GM19328 (cell line): ENCODE measurements at regions not wholly inside any gene's neighbourhood (a gene's known extent, or its start where the extent isn't known, plus 50 kb on each side); places are given as distances from the start of the nearest gene placed in this dataset.
"Not testable (repeated sequence)": the region's sequence is repeated elsewhere in the genome, so short reads cannot be mapped to it uniquely, and the experiment has no call there.

Experiments used
- ATAC-seq: cut with Tn5 transposase; IDR thresholded peaks from one replicate; pipeline ENCODE4 v1.9.1; 2021; ENCODE audit warnings: mild to moderate bottlenecking, moderate library complexity; ENCODE audit not compliant: unreplicated experiment

DNA sequence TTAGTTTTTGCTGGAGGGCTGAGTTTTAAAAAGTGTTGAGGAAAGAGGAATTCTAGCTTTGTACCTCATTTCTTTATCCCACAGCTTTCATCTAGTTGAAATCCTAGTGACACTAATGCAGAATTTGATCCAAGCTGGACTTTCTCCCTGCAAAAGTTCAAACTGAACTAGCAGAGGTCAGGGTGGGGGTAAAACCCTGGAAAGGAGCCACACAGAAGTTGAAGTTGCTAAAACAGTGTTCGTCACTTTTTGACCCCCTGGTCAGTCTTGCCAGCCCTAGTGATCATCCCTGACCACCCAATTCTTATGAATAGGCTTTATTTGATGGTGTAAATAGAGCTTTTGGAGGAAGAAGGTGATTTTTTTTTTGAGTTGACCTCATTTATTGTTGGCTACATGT is 390.4 kb downstream of the TMEM38B start:
- ATAC-seq: no peak

DNA sequence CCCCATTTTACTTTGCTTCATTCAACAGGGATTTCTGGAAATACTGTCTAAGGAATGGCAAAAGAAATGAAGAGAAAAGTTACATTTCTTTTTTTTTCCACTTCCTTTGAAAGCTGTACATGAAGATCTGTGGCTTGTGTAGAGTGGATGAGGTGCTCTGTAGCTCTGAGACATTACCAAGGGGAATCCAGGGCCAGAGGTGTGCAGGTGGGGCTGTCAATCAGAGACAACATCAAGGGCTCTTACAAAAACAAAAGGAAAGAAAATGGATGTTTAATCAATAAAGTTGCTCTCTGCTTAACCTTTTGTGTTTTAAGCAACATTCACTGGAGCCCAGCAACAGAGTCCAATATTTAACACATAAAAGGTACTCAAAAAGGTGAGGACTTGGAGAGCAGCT is 391.1 kb downstream of the TMEM38B start:
- no peak for ATAC-seq

DNA sequence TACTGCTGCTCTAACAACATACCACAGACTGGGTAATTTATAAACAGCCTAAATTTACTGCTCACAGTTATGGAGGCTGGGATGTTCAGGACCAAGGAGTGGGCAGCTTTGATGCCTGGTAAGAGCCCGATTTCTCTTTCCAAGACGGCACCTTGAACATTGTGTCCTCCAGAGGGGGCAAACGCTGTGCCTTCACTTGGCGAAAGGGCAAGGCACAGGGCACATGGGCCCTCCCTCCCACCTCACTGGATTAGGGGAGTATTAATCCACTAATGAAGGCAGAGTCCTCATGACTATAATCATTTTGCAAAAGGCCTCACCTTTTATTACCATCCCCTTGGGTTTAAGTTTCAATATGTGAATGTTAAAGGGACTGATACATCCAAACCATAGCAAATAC is 397.7 kb downstream of the TMEM38B start:
- ATAC-seq: no peak

DNA sequence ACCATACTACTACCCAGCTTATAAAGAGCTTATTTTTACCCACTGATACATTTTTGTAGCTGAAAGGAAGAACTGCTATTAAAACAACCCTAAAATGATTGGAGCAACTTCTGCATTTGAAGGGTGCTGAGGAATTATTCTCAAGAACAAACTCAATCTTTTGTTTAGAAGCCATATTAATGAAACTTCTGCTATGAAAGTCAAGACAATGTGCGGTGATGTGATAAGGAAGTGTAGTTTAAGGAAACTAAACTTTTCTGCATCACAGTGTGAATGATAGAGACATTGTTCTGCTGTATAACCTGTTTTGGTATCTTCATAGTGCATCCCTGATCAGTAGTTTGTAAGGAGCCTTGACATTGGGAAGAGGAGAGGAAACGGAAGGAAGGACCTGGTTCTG is 408.5 kb downstream of the TMEM38B start:
- no peak for ATAC-seq

DNA sequence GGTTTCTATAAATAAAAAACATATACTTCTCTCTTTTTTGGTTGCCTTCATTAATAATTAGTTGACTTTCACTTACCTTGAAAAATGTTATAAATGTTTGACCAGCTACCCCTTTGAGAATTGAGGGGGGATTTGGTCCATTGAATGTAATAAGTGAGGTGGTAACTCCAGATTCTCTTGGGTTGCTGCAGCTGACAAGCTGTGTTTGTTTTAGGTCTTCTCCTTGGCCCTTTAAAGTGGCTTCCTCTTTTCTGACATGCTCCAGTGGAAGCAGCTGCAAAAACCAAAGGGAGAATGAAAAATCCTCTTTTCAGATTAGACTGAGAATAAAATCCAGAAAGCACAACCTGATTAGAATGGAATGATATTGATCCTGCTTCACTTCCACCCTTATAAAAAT is 410.5 kb downstream of the TMEM38B start:
- no peak for ATAC-seq

DNA sequence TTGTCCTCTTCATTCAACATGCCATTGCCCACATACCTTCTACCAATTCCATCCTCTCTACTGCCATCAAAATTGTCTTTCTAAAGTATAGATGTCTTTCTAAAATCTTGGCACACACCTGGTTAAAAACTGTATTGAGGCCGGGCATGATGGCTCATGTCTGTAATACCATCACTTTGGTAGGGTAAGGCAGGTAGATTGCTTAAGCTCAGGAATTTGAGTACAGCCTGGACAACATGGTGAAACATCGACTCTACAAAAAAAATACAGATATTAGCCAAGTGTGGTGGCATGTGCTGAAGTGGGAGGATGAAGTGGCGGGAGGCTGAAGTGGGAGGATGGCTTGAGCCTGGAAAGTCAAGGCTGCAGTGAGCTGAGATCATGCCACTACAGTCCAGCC is 412.1 kb downstream of the TMEM38B start:
- no peak for ATAC-seq

DNA sequence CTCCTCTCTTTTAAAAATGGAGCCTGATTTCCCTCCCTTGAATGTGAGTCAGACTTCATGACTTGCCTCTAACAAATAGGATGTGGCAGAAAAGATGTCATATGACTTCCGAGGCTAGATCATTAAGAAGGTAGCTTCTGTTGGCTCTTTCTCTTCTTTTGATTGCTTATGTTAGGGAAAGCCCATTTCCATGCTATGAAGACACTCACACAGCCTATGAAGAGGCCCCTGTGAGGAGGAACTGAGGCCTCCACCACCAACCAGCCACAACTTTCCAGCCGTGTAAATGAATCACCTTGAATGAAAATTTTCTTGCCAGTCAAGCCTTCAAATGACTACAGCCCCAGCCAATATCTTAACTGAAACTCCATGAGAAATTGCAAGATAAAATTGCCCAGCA is 413.4 kb downstream of the TMEM38B start:
- ATAC-seq: no peak

DNA sequence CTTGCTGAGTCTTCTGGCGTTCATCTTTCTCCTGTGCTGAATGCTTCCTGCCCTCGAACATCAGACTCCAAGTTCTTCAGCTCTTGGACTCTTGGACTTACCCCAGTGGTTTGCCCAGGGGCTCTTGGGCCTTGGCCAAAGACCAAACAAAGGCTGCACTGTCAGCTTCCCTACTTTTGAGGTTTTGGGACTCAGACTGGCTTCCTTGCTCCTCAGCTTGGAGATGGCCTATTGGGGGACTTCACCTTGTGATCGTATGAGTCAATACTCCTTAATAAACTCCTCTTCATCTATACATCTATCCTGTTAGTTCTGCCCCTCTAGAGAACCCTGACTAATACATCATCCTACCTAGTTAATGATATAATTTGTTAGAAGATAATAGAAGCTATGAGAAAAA is 415.4 kb downstream of the TMEM38B start:
- not testable (repeated sequence) for ATAC-seq

DNA sequence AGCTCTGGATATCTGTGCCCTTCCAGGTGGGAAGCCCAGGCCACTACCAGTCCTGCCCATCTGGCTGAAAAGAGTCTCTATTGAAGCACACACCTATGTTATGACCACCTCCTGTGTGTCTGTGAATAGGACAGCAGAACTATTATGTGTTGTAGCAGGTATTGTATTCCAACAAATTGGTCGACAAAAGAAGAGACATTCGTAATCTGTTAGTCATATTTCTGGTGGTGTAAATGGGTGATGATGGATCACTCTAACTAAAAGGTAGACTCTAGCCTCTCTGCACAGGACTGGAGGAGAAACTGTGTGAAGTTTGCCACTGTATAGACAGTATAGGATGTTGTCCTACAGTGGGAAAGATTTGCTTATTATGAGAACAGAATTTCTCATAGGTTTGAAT is 416.1 kb downstream of the TMEM38B start:
- no peak for ATAC-seq

DNA sequence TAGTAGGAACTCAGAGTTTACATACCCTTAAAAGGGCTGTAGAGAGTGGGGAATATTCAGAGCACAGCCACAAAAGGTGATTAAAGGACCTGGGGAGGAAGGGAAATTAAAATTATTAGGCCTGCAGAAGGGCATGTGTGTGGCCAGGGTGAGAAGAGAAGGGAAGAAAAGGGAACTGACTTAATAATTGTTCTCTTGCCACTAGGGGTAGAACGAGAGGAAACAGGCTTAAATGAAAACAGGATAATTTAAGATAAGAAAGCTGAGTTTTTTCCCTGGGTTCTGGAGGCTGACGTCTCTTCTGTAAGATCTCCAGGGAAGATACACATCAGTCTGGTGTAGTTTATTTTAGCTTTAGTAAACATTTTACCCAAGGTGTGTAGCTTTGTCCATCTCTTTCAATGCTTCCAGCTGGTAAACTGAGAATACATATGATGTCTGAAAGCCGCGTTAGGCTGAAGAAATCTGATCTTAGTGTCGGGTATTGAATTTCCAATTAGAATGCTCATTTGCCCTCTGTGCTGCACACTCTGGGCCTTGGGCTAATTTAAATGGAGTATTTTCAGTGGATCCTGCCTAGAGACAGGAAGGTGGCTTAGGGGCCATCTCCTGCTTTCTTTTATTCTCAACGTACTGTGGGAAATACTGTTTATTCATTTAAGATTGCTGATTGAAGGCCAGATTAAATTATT is 416.8 kb downstream of the TMEM38B start:
- ATAC-seq: no peak

DNA sequence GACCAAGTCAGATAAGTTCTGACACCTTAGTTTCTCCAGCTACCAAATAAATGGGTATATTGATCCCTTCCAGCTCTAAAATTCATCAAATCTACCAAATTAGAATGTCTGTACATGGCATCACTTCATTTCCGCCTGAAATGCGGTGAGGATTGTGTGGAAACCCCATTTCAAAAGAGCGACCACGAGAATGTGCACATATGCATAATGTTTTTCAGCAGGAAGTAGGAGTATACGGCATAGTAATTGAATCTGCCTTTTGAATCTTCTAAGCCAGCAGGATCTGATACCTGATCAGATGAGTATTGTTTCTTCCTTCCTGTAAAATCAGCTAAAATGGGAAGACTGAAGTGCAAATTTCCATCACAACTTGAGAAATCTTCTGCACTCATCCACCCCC is 418.6 kb downstream of the TMEM38B start:
- no peak for ATAC-seq

DNA sequence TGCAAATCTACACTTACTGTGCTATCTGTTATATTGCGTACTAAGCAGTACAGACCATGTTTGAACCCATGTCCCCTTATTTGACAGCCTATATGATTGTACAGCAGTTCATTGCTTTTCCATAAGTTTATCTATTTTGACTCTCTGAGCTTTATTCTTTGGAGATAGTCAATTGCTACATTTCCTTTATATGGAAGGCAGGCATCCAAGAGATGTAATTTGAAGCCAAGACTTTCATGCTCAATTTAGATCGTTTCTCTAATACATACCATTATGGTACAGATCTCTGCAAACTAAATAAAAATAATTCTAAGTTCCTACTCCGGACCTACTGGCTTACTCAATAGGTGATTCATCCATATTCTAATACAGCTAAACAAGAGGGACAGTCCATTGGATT is 424.8 kb downstream of the TMEM38B start:
- no peak for ATAC-seq

DNA sequence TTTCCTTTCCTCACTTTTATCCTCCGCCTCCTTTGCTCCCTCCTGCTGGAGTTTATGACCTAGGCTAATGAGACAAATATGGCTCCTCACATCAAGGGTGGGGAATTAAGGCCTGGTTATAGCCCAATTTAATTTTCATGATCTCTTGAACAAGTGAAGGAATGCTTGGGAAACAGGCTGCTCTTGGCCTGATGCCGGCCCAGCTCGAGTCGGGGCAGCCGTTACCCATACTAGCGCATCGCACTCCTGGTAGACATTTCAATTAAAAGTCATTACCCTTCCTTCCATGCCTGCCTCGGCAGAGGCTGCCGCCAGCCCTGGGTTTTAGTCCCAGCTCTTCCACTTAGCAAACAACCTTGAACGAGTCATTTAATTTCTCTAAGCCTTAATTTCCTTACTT is 425.7 kb downstream of the TMEM38B start:
- no peak for ATAC-seq

DNA sequence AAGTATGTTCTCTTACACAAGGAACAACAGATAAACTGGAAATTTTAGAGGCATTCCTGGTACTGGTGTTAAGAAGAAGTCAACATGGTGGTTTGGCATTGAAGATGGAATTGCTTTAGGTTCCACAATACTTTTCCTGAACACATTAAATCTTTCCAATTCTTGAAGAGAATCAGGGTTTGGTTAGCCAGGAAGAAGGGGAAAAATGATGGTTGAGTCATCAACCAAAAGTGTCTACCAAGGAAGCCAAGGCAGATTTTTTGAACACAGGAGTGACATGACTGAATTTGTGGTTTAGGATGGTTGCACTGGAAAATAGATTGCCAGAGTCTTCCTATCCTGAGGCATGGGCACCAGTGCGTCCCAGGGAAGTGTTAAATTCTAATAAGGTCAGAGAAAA is 433.4 kb downstream of the TMEM38B start:
- no peak for ATAC-seq

DNA sequence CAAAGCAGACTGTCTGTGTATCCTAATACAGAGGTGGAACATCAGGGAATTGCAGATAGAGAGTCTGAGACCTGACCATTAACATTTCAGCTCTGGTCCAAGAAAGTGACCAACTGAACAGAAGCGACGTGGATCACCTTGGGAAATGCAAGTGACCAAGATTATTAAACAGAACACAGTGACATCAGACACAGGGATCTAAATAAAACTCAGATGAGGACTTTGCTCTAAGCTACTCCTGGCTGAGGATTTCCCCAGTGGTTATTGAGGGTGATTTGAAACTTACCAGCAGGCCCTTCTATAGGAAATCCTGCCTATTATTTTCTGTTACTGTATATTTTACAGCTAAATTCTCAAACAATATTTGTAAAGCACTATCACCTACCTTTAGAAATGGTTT is 436.0 kb downstream of the TMEM38B start:
- ATAC-seq: no peak

DNA sequence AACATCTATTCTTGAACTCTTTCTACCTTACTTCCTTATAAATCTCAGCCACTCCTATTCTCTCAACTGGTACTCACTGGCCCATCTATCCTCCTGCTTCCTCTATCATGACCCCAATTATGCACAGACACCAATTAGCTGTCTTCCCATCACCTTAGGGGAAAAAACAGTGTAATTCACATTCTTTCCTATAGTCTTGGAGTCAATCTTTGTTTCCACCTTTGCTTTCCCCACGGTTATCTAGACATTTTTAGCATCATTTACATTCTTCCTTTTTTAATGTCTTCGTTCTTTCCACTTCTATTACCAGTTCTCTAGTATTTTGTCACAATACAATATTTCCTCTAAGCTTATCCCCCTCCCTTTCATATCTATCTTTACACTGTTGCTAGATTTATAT is 449.4 kb downstream of the TMEM38B start:
- ATAC-seq: no peak

DNA sequence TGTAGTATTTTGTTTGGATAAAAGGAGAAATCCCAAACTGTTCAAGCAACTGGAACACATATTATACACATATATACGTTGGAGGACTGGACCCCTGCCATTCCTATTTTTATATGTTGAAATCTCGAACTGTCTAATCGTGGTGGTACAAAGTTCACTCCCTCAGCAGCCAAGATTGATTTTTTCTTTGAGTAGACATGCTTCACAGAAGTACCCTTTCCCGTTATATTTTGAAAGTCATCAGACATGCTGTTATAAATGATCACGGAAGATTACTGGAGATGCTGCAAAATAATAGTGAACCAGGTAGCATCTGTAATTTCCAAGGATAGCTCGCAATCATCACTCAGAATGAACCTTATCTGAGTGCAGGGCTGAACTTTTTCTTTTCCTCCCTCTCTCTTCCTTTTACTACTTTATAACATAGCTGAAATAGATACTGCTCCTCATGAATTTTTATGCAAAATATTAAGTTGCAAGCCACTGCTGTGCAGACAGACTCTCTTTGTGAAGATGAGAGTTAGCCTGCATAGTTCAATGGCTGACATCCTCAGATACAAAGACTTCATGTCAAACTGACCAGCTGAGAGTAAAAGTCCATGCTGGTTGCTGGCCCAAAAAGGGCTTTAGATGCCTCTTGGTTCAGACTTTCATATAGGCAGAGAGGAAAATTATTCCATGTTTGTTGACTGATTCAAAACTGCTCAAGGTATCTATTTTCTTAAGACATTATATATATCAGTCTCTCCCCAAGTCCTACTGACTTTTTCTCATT is 451.9 kb downstream of the TMEM38B start:
- ATAC-seq: no peak

DNA sequence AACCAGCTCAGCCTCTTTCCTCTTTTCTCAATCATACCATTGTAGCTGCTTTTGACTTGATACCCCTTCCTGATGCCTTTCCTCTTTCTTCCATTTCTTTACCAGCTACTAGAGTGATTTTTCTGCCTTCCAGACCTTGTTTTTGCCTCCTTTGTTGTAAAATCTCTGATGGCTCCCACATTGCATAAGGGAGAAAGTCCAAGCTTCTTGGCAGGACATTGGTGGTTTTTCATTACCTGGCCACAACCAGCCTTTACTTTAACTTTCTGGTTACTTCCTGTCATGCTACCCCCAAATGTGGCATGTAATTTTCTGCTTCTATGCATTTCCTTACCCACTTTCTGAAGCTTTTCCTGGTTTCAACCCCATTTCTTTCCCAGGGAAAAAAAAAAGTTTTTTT is 452.5 kb downstream of the TMEM38B start:
- ATAC-seq: no peak

DNA sequence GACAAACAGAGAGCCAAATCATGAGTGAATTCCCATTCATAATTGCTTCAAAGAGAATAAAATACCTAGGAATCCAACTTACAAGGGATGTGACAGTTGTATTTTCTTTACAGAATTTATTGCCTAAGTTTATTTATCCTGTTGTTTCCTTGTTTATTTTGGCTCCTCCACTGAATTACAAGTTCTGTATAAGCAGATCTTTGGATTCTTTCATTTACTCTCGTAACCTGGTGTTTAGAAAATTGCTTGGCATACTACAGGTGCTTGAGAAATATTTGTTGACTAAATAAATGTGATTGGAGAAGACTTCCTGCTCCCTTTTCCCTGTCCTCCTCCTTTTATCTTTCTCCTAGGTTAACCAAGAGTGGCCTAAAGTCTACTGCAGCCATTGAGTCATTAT is 455.6 kb downstream of the TMEM38B start:
- ATAC-seq: no peak

DNA sequence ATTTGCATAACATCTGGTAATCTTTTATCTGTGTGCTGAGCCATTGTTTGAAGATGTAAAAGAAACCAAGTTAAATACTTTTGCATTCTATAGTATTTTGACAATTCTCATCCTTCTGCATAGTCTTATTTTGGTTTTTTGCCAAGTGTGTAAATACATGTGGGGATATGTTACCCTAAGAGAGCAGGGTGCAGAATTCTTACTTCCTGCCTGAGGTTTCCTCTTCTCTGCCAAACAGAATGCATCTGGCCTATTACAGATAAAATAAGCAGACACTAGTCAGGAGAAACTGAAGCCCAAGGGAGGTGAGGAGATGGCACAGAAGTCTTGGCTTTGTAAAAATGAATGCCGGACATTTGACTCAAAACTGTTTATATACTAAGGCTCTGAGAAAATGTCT is 462.1 kb downstream of the TMEM38B start:
- no peak for ATAC-seq

DNA sequence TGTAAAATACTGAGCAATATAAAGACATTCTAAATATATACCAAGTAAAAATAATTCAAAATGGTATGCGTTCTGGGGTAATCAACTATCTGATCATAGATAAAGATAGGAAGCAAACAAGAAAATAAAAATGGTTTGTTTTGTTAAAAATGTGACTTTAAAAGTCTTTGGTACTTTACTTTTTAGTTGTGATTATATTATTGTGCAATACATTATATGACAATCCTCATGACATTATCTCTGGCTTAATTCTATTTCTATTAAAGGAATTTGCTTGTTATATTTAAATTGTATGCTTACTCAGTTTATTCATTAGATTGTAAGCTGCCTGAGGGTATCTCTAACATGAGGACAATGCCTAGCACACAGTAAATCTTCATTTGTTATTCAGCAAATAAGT is 477.9 kb downstream of the TMEM38B start:
- ATAC-seq: no peak

DNA sequence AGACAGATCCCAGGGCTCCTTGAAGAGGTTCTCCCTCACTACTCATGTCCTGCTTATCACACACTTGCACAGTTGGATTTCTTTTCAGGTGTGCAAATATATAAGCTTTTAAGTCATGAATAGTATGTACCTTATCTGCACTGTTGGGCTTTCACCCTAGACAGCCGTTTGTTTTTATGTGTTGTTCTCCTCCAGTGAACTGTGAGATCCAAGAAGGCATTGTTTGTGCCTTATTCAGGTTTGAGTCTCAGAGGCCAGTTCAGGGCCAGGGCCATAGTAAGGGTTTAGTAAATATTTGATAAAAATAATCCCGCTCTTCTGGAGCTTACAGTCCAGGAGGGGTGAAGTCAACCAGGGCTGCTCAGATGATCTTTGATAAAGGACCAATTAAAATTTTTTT is 480.0 kb downstream of the TMEM38B start:
- ATAC-seq: no peak

DNA sequence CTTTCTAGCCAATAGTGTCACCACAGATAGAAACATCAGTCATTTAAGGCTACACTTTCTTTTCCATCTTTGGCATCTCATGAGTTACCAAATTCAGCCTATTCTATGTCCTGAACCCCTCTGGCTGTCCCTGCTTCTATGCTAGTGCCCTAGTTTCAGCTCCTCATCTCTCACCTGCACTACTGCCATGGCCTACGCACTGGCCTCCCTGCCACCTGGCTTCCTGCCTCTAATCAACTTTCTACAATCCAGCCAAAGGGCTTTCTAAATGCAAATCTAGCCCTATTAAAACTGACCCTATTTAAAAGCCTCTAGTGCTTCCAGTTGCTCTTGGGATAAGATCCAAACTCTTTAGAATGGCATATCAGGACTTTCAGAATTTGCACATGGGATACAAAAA is 482.9 kb downstream of the TMEM38B start:
- no peak for ATAC-seq
